GM08714 (cell line): ENCODE measurements at regions not wholly inside any gene's neighbourhood (a gene's known extent, or its start where the extent isn't known, plus 50 kb on each side); places are given as distances from the start of the nearest gene placed in this dataset.

Experiments used
- H3K4me3 ChIP-seq: fragments of 200-500 bp; sonication (Bioruptor generic); 2 replicates; pipeline ENCODE4 v1.5.1; 2014; ENCODE audit warnings: mild to moderate bottlenecking, low read length, inconsistent platforms
- ZNF274 ChIP-seq: IDR thresholded peaks from 2 replicates; pipeline ENCODE4 v1.6.1; 2012; ENCODE audit warnings: mild to moderate bottlenecking, low read depth, low read length

GRCh38 chr20:11646359-11646758 lies 271.3 kb upstream of the BTBD3 start:
- no peak for TF ChIP-seq ZNF274
- no peak overlapping the region for H3K4me3 ChIP-seq

- no peak for TF ChIP-seq ZNF274
- H3K4me3 ChIP-seq: no peak overlapping the region
Measured at GRCh38 chr20:11650566-11650965, 267.1 kb upstream of the BTBD3 start.

- no peak overlapping the region for H3K4me3 ChIP-seq
- no peak for TF ChIP-seq ZNF274
Measured at GRCh38 chr20:11651138-11651537, 266.6 kb upstream of the BTBD3 start.

- no peak for TF ChIP-seq ZNF274
- no peak overlapping the region for H3K4me3 ChIP-seq
Measured at GRCh38 chr20:11651647-11652046, 266.0 kb upstream of the BTBD3 start.

GRCh38 chr20:11652128-11652527 lies 265.6 kb upstream of the BTBD3 start:
- no peak for TF ChIP-seq ZNF274
- no peak overlapping the region for H3K4me3 ChIP-seq

- no peak for TF ChIP-seq ZNF274
- no peak overlapping the region for H3K4me3 ChIP-seq
Measured at GRCh38 chr20:11654766-11655165, 262.9 kb upstream of the BTBD3 start.

- no peak for TF ChIP-seq ZNF274
- H3K4me3 ChIP-seq: no peak overlapping the region
Measured at GRCh38 chr20:11660673-11661072, 257.0 kb upstream of the BTBD3 start.

- no peak for TF ChIP-seq ZNF274
- H3K4me3 ChIP-seq: no peak overlapping the region
Measured at GRCh38 chr20:11671015-11671511, 246.6 kb upstream of the BTBD3 start.

GRCh38 chr20:11672959-11673358 lies 244.7 kb upstream of the BTBD3 start:
- no peak overlapping the region for H3K4me3 ChIP-seq
- no peak for TF ChIP-seq ZNF274

- no peak overlapping the region for H3K4me3 ChIP-seq
- TF ChIP-seq ZNF274: no peak
Measured at GRCh38 chr20:11675920-11676629, 241.6 kb upstream of the BTBD3 start.

GRCh38 chr20:11676630-11677287 lies 240.9 kb upstream of the BTBD3 start:
- no peak for TF ChIP-seq ZNF274
- H3K4me3 ChIP-seq: no peak overlapping the region

- TF ChIP-seq ZNF274: no peak
- H3K4me3 ChIP-seq: no peak overlapping the region
Measured at GRCh38 chr20:11677428-11677827, 240.3 kb upstream of the BTBD3 start.

GRCh38 chr20:11677836-11678235 lies 239.9 kb upstream of the BTBD3 start:
- no peak overlapping the region for H3K4me3 ChIP-seq
- no peak for TF ChIP-seq ZNF274

- no peak overlapping the region for H3K4me3 ChIP-seq
- no peak for TF ChIP-seq ZNF274
Measured at GRCh38 chr20:11682285-11682684, 235.4 kb upstream of the BTBD3 start.

- no peak for TF ChIP-seq ZNF274
Measured at GRCh38 chr20:11686195-11686594, 231.5 kb upstream of the BTBD3 start.

GRCh38 chr20:11686820-11687543 lies 230.7 kb upstream of the BTBD3 start:
- no peak for TF ChIP-seq ZNF274
- H3K4me3 ChIP-seq: no peak overlapping the region; the same call in 1 of the 2 replicates

More at GRCh38 chr20:11686195-11686594, 231.5 kb upstream of the BTBD3 start:
- H3K4me3 ChIP-seq: no peak overlapping the region
